NOMO-1 treated with DMSO at 0.1 percent for 48 hours (cell line): ENCODE measurements at regions not wholly inside any gene's neighbourhood (a gene's known extent, or its start where the extent isn't known, plus 50 kb on each side); places are given as distances from the start of the nearest gene placed in this dataset.

Experiments used
- DNase-seq: peaks from one replicate; lab custom pipeline; 2025; ENCODE audit not compliant: unreplicated experiment; lab: John Stamatoyannopoulos, UW

DNA sequence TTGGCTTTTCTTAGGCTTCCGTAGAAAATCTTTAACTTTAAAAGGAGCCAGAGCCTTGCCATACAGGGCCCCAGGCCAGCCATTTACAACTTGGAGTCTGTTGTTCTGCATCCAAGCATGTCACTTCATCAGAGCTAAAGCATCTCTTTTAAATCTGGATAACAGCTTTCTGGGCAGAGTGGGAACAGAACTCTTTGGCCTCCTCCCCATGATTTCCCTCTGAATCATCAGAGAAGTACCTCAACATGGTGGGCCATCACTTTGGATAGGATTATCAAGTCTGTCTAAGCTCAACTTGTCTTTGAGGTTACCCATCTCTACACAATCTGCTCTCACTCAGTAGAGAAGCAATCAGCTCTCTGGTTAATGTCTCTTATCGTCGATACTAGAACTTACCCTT, 170.9 kb downstream of the SLC6A15 start:
- DNase-seq: no peak

DNA sequence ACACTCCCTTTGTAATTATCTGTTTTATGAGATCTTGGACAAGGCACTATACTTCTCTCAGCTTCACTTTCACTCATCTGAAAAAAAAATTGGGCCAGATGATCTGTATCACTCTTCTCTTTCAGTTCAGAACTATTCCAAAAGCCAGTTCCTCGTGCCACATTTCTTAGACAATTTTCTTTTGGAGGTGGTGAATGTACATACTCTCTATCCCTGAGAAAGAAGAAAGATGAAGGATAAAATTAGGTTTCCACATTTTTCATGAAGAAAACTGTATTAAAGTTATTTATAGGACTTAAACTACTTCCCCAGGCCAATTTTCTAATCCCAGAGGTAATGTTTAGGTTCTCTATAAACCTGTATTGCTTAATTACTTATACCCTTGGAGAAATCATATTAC, 171.6 kb downstream of the SLC6A15 start:
- no peak for DNase-seq

DNA sequence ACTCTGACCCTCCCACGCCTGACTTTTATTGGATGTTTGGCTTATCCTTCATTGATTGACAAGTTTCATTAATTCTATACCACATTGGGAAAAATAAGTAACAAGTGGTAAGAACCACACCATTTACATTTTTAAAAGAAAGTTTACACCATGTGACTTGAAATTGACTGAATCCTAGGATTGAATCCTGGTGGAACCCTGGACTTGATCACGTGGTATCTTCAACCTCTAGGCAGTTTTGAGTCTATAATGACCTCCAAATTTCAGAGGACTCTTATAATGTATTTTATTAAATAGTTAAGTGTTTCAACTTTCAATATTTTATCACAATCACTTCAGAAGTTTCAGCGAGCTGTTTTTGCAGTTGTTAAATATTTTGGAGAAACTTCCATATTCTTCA, 172.0 kb downstream of the SLC6A15 start:
- DNase-seq: no peak

DNA sequence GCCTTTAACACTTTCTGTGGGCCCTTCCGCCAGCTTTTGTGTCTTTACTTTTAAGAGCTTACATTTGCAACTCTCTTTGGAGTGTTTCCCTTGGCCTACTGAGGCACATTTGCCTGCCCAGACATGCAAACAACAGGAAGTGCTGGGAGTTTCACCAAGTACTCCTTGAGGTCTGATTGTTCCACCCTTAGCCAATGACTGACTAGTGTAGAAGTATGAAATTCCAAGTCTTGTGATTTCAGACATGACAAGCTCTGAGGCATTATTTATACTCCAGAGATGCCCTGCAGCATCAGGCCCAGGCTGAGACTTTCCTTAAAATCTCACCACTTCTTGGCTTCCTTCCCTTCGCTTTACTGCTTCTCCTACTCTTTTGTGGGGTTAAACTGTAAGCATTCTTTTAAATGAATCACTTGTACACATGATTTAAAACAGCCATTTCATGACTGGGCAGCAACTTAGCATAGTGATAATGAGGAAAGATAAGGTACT, 174.1 kb downstream of the SLC6A15 start:
- DNase-seq: no peak

DNA sequence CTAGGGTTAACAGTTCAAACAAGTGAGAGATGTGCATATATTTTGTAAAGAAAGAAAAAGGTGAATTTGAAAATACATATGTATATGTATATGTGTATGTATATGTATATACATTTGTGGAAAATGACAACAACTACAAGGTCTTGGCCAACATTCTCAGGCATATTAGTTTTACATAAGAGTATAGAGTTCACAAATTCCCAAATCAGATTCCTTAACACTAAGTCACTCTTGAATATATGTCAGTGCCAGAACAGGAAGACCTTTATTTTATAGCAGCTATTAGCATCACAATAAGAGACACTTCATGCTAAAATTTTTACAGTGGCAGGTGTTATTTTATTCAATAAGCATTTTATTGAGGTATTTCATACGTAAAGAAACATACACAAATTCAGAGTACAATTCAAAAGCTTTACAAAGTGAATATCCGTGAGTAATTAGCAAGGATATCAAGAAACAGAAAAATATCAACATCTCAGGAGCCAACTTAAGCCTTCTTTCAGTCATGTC, 179.7 kb downstream of the SLC6A15 start:
- DNase-seq: no peak

DNA sequence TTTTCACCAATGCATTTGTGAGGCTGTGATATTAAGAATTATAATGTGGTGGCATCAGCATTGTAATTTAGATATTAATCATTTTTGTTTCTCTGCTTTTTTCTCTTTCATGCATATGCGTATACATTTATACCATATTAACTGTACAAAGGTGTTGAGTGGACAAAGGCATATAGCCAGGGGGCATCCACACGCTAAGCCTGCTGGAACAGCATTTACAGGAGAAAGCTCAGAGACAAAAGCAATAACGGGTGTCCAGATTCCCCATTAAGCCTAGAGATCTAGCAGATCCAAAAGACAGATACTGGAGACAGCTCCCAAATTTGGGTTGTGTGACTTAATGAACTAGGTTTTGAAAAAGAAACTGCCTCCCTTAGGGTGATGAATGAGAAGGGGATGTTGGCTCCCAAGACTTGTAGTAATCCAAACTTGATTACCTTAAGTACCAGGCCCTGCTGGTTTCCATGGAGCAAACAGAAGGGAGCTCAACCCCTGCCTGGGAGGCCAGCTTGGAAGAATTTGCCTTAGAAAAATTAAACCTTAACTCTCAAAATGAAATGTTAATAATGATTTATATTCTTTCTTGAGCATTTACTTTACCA, 181.9 kb downstream of the SLC6A15 start:
- DNase-seq: no peak

DNA sequence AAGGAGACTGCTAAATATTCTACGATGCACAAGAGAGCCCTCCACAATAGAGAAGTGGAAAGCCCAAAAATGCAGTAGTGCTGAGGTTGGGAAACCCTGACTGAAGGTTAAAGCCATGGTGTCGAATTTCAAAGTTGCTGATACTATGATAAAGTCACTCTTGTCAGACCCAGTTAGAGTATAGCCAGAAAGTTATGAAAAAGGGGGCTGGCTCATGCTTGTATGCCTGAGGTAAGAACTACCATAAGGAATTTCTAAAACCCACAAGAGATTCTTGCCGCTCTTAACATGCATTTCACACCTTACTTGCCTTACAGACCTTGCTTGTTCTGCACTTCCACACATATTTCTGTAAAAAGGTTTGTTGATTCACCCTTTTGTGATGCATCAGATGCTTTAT, 184.6 kb downstream of the SLC6A15 start:
- DNase-seq: no peak

DNA sequence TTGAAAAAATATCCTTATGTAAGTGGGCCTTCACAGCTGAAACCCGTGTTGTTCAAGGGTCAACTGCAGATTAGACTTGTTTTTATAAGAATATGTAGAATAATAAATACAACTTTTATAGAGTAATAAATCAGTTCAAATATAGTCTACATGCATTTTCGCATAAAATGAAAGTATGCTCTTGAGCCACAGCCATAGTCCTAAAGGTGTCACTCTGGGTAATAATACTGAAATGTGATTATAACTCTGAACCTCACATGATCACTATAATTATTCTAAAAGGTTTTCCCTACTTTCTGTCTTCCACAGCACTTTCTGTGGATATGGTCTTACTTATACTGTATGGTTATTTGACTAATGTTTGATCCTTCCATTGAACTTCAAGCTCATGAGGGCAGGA, 185.8 kb downstream of the SLC6A15 start:
- DNase-seq: no peak

DNA sequence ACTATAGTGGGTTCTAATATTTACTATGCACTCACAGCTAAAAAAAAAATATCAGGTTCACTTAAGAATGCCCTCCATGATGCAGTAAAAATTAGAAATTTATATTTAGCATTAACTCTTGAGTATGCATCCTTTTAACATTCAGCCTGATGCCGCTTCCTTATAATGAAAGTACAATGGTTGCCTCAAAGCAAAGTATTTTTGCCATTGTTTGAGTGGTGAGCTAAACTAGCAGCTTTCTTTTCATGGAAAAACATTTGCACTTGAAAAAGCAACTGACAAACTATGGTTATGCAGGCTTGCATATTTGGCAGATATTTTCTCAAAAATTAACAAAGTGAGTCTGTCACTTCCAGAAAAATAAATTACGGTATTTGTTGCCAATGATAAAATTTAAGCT, 188.6 kb downstream of the SLC6A15 start:
- DNase-seq: no peak

DNA sequence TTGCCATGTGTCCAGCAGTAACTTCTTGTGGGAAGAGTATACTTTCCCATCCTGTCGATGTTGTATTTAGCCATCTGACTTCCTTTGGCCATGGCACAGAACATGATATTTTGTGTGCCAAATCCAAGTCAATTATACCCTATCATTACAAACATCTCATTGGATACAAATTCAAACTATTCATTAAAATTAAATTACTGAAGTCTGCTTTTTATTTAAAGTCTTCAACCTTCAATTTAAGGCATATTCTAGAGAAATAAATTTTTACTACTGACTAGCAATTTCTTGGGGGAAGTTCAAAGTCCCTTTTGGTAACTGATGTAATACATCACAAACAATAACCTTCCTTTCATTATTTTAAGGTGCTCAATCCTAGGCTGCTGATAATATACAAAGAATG, 192.6 kb downstream of the SLC6A15 start:
- DNase-seq: no peak

DNA sequence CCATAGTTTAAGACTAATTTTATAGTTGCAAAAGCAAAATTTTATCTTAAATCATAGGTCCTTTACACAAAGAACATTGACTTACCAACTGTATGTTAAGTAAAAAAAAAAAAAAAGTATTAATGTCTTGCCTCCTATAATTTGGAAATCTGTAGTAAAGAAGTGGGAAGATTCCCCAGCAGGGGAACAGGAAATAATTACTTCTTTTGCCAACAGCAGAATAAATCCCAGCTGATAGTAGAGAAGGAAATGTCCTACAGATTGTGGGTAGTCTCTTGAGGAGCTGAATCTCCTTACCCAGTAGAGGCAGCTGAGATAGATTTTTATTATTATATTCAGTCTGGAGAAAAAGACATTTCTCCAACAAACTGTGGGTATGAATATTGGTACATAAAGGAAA, 193.7 kb downstream of the SLC6A15 start:
- DNase-seq: no peak

DNA sequence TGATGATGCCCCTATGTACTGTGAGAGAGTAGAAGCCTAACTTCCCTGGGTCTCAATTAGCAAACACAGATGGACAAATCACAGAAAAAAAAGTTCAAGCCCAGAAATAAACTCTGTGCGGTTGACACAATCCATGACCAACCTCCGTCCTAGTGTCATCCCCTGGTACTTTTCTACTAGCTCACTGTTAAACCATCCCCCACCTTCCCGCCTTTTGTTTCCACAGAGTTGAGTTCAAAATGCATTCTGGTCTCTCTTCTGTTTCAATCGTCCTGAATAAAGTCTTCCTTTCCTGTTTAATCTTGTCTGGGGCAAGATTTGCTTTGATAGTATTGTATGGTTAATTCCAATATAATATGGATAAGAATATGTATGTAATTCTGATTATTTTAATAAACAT, 199.9 kb downstream of the SLC6A15 start:
- no peak for DNase-seq

DNA sequence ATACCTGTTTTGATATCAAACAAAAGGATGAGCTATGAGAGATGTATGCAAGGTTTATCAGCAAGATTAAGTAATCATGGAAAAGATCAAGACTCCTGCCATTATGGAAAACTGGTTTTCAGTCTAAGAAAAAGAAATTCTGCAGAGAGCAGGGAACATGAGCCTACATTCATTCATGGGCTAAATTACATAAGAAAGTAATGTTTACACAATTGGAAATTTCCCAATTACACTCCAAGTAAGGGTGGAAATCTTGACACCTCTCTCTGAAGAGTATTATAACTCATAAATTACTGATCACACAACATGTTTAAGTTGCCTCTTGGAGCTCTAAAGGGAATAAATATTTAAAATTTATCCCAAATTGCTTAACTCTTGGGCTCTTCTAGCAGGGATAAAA, 206.2 kb downstream of the SLC6A15 start:
- DNase-seq: no peak

DNA sequence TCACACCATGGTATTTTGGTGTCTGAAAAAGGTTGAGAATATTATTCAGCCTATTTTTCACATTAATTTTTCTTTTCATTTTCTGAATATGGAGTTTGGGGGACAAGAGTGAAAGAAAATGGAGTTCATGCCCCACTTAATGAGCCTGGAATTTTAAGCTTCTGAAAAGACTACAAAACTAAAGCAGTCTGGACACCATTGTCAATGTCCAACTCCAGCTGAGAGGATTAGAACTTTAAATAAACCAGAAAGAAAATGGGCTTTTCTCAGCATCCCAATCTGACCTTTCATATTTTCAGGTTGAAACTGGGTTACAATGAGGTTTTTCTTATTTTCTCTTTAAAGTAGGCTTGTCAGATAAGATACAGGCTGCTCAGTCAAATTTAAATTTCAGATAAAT, 207.7 kb downstream of the SLC6A15 start:
- no peak for DNase-seq

DNA sequence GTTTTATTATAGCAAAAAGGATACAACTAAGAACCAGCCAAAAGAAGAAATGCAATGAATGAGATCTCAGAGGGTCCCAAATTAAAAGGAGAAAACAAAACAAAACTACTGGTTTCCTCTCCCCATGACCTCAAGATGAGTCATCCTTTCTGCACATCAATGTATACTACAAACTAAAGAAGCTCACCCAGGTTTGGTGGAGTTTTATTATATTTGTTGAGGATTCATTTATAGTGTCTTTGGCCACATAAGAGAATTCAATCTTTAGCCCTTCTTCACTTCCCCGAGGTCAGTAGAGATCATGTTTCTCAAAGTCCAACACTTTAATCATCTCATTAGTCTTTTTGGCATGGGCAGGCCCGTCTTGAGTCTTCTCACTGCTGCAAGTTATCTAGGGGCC, 210.6 kb downstream of the SLC6A15 start:
- DNase-seq: no peak

DNA sequence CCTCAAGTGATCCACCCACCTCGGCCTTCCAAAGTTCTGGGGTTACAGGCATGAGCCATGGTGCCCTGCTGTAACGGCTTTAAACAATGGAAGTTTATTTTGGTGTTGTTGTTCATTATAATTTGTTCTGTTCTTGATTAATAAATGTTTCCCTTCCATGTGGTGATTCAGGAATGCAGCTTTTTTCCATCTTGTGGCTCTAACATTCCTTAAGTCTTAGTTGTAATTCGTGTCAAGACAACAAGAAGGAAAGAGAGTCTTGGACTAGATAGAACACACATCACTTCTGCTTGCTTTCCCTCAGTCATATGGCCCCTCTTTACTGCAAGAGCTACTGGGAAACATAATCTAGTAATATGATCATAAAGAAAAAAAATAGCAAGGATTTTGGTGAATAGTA, 211.6 kb downstream of the SLC6A15 start:
- DNase-seq: no peak

DNA sequence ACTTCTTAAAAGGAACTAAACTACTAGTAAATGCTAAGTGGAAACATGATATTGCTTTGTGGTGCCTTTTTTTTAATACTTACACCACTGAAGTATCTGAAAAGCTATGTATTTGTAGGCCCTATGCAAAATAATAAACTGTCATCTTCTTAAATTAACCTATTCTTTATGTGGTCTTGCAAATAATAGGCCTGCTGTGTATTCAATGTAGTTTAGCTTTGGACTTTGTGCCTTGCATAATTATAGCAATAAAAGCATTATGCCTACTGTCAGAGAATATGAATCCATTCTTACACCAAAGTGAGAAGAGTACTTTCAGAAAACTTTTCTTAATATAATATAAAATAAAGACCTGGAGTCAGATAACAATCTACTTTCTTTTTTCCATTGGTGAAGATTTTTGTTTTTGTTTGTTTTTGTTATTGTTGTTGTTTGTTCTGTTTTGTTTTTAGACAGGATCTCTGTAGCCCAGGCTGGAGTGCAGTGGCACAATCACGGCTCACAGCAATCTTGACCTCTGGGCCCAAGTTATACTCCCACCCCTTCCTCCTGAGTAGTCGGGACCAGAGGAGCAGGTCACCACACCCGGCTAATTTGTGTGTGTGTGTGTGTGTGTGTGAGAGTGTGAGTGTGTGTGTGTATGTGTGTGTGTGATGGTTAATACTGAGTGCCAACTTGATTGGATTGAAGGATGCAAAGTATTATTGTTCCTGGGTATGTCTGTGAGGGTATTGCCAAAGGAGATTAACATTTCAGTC, 213.8 kb downstream of the SLC6A15 start:
- no peak for DNase-seq

DNA sequence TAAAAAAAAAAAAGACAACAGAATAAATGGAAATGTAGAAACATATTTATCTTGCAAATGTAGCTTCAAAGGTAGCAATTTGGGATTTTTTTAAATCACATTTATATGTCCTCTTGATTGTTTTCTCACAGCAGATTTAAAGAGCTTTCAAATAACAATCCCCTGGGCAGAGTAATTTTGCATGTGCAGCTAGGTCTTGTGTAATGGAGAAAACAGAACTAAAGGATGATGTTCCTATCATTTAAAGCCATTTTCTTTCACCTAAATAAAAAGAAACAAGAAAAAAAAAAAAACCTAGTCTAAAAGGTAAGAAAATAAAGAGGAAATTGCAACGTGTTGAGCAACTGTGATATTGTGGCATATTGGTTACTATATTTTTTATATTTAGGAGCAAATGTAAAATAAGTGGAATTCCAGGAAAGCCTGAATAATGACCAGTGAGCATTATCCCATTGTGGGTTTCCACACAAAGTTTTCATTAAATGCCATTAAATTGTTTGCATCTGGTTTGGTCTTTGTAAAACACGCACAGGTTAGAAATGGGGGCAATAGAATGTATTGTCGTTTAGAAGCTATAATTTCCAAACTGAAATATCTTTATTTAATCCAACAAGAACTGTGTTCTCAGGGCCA, 215.6 kb downstream of the SLC6A15 start:
- no peak for DNase-seq

DNA sequence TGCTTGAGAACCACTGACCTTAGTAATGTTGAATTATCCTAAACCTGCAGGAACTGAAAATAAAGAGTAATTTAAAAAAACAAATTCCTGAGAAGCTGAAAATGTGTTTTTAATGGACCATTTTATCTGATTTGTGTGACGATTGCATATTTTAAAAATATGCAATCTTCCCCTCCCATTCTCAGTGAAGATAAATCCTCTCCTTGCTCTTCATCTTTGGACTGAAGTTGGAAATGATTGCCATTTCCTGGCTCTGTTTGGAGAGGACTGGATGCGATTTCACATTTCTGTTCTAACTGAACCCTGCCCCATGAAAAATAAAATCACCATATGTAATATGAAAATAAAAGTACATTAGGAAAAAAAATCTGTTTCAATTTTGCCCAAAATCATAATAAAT, 216.3 kb downstream of the SLC6A15 start:
- no peak for DNase-seq

DNA sequence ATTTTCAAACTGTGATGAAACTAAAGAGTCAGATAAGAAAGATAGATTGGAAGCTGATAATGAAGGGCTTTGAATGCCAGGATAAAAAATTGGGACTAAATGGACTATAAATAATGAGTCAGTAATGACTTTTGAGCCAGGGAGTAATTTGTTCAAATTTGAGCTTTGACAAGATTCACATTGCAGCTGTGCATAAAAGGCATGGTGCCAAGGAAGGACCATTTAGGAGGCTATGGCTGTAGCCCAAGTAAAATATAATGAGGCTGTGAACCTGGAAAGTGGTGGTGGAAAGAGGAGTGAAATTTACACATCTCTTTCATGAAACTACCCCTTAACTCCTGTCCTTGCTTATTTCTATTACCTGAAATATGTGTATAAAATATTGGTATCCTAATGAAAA, 218.5 kb downstream of the SLC6A15 start:
- no peak for DNase-seq

DNA sequence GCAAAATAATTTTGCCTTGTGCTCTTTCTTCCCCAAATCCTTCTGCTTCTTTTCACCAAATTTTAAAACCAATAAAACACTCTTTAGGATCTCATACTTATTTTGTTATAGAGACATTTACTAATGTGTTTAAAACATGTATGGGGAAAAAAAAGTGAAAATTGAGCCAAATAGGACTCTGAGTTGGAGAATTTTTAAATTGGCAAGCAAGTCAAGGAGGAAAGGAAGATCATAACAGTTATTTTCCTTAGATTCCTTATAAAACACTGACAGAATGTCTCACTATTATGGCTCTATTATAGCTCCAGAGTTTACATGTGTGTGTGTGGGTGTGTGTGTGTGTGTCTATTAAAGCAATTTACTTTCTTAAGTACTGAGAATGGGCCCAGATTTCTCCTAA, 220.5 kb downstream of the SLC6A15 start:
- no peak for DNase-seq

DNA sequence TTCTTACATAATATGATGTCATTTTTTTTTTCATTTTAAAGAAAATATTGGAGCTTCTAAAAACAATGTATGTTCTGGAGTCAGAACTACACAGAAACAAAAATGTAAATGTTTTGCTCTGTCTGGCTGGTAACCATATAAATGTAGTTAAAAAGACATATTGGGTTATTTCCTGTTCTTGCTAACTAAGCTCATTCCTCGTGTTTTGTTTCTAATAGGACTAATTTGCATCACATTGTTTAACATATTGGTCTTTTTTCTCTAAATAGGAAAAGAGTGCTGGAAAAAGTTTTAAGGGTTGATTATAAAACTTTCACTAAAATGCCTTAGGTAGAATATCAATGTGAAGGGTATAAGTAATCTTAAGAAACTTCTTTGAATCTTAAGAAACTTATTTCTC, 221.3 kb downstream of the SLC6A15 start:
- no peak for DNase-seq
